HG02798 (cell line): ENCODE measurements at regions not wholly inside any gene's neighbourhood (a gene's known extent, or its start where the extent isn't known, plus 50 kb on each side); places are given as distances from the start of the nearest gene placed in this dataset.

ENCODE experiments used
- ATAC-seq: cut with Tn5 transposase; IDR thresholded peaks from one replicate; pipeline ENCODE4 v1.9.1; 2021; ENCODE audit warnings: mild to moderate bottlenecking; ENCODE audit not compliant: unreplicated experiment, poor library complexity

DNA sequence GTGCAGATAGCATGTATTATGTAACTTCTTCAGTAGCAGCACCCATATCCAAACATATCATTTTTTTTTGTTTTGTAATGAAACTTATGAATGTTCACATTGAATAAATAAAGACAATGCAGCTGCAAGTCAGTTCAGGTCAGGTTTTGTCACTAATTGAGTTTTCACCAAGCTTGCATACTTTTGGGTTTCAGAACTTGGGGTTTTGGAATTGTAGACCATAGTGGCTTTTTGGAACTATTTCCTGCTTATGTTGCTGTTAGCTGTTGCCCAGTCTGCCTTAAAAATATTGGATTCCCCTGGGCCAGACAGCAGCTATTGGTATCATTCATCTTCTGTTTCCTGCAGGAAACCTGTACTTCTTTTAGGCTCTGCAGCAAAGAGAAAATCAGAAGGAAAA lies 113.4 kb upstream of the LIMCH1 start:
- no peak for ATAC-seq

DNA sequence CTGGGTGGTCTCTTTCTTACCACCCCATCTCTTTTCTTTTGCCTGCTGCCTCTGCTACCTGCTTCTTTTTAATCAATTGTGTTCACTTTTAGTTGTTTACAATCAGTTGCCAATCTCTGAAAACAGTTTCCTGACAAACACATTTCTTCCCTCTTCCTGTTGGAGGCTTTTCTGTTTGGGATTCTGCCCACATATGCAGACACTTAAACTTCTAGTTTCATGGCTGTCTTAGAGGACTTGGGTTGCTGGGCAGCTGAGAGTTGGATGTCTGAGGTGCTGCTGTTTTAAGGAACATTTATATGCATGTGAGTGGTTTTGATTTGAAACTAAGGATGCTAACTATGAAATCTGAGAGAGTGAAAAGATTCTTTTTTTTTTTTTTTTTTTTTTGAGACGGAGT lies 112.3 kb upstream of the LIMCH1 start:
- no peak for ATAC-seq

DNA sequence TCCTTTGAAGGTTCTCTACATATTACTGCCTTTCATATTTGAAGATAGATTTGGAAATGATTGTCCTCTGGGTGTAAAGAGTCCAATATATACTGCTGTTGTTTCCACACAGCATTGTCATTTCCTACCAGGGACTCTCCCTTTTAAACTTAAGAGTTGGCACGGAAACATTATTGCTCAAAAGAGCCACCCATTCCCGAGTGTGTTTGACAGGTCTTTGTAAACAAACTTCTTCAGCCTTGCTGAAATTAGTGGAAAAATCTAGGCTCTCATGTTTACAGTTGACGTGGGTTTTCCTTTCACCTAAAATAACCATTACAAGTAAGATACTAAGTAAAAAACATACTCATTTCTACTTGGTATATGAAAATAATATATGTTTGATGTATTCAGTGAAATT lies 111.4 kb upstream of the LIMCH1 start:
- no peak for ATAC-seq

DNA sequence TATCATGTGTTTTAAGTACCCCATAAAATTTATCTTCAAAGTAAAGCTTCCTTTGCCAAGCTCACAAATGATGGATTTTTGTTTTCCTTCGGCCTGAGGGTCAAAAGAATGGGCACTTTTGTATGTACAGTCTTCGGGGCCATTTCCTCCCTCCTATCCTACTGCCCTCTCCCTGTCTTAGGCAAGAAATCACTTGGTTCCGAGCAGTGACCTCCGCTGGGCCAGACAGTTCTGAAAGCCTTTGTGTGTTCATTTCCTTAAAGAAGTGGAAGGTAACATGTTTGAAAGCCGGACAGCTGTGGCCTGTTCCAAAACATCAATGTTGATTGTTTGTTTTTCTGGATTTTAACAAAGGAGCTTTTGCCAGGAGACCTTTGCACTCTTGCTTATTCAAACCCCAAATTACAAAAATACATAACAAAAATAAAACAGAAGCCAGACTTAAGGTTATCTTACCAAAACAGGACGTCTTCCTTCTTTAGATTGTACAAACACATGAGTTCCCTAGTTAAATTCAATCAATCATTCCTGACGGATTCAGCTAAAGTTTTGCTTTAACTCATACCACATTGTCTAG lies 110.6 kb upstream of the LIMCH1 start:
- ATAC-seq: no peak

DNA sequence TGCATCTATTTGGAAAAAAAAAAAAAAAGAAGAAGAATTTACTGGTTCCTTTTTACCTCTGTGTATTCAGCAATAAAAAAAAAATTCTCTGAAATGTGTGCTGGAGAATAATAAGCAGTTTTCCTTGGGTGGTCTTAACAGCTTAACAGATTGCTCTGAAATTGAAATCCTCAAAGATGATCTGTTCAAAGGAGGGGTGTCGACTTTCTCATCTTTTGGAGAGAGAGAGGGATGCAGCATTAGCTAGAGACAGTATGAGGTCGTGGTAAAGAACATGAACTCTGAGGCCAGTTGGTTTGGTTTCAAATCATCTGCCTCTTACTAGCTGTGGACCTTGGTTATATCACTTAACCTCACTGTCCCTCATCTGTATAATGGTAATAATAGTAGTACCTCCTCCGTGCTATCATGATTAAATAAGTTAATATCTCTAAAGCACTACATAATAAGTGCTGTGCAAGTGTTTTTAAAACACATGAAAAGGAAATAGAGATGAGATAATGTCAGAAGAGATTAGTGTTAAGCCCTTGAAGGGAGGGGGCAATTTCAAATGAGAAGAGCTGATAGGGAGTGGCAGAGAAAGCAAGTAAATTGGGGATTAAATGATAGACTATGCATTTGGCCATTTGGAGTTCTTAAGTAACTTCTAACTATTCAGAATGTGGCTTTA lies 109.9 kb upstream of the LIMCH1 start:
- no peak for ATAC-seq

DNA sequence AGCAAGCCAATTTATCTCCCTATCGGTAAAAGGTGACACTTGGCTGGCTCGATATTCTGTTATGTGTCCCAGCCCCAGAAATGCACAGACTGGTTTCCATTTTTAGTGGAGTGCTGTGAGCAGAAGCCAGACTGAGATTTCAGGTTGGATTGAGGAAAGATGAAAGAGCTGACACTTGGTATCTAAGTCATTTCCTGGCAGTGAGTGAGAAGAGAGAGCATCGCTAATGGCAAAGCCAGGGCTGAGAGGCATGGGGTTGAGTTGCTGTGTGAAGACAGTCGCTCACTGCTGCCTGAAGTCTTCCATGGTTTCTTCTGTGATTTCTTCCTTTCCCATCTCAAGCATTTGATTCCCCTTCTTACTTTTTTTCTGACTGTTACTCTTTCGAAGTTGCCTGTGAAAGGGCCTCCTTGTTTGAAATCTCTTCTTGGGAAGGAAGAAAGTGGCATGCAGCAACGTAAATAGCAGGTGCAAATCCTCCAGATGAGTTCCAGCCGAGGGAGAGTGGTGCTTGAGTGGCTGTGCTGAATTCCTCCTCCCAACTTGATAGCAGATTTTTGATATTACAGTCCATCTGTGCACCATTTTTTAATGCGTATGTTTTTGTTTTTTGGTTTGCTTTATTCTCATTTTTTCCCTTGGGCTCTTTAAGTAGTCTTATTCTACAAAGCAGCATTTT lies 109.2 kb upstream of the LIMCH1 start:
- ATAC-seq: no peak

DNA sequence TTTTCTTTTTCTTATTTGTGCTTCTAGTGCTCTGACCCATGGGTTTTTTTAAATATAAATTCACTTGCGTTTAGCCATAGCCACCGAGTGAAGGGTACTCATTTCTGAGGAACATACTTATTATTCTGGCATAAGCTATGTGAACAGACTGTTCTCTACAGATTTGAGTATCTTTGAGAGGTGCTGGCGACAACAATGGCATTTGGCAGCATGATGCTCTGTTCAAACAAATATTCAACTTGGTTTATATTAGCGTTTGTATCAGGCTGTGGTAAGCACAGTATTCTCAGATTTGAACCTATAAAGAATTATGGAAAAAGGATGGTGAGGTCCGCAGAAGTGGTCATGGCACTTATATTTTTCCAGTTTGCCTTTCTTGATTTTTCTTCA lies 108.7 kb upstream of the LIMCH1 start:
- no peak for ATAC-seq

DNA sequence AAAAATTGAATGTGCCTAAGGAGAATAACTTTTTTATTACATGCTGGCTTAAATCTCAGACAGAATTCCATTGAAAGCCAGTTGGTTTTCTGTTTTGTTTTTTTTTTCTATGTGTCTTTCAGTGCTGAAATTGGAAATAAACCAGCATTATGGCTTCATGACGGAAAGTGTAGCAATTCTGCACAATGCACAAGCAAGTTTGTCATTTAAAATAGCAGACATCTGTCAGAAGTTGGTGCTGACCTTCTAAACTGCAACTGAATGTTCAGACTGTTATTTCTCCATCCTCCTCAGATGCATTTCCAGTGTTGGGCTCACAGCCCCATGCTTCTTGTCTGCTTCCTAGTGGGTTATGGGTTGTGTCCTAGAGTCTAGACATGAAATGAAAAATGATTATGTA lies 107.2 kb upstream of the LIMCH1 start:
- ATAC-seq: no peak

DNA sequence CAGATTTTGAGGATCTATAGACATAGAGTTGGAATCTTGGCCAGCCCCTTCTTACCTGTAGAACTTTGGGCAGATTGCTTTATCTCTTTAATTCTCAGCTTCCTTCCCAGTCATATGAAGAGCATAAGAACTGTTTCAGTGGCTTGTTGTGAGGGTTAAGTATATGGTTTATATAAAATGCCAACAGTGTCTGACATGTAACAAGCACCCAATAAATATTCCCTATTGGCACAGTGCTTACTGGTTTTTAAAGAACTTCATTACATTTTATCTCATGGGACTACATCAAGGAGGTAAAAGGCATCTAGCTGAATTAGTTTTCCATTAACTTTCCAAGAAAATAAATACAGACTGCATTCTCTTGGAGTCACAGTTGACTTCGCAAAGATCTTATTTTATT lies 106.7 kb upstream of the LIMCH1 start:
- no peak for ATAC-seq

DNA sequence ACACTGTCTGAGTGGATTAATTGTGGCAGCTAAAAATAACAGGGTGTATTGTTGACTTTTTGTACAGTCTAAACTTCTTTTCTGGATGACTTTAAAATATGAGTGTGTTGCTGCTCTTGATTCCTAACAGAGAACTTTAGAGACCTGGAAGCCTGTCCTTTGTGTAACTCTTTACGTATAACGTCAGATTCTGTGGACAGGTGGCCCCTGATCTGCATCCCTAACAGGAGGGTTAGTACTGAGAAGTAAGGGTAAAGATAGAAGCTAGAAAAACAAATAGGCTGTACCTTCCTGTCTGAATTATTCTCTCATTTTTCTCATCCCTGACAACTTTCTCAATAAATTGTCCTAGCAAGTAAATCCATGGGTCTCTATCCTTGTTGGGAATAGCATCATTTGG lies 105.7 kb upstream of the LIMCH1 start:
- ATAC-seq: no peak

DNA sequence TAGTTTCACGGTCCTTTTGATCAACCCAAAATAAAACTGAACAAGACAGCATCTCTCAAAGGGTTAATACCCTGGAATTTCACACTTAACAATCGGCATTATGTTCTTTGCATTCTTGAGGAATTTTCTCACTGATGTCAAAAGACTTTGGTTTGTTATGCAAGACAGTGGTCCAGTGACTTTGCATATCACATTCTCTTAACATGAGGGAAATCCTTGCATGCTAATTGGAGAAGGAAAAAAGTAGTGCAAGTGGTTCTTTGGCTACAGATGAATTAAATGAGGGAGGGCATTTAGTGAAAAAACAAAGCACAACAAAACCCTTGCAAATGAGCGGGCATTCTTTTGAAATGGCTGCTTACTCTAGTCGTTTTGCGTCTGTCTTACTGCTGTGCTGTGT lies 105.1 kb upstream of the LIMCH1 start:
- ATAC-seq: no peak

DNA sequence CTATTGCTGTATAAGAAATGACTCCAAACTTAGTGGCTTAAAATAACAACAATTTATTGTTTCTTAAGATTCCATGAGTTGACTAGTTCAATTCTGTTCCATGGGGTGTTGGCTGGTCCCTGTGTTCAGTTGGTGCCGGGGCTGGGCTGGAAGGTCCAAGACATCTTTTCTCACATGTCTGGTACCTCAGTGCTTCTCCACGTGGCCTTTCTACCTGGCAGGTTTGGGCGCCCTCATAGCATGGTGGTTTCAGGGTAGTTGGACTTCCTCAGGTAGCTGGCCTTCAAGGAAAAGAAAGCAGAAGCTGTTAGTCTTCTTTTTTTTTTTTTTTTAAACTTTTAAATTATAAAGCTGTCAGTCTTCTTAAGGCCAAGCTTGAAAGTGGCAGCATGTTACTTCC lies 104.6 kb upstream of the LIMCH1 start:
- ATAC-seq: no peak

DNA sequence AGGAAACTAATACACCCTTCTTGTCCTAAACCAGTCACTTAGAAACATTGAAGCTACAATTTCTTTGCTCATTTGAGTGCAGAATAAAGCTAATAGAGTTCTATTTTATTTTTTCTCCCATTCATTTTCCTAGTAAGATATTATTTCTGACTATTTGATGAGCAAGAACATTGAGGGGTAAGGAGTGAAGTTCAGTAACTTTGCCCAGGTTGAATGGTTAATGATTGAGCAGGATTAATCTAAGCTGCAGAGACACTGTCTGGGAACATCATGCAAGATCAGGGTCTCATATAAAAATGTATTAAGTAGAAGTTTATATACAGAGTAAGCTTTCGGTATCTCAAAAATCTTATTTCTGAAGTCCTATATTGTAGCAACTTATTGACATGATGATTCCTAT lies 102.4 kb upstream of the LIMCH1 start:
- no peak for ATAC-seq

DNA sequence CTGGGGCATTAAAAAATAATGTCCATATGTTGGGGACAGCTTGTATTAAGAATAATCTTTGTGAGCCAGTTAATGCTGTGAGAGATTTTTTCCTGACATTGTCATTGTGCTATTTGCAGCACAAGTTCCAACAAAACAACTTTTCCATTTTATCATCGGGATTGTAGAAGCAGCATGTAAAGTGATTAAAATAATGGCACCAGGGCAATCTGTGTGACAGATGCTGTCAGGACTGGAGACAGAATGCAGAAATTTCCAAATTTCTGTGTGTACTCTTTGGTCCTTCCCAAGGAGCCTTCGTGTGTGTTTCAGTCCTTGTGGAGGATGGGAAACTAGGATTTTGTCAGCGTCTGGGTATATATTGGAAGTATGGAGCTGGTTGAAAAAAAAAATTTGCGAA lies 101.5 kb upstream of the LIMCH1 start:
- ATAC-seq: no peak

DNA sequence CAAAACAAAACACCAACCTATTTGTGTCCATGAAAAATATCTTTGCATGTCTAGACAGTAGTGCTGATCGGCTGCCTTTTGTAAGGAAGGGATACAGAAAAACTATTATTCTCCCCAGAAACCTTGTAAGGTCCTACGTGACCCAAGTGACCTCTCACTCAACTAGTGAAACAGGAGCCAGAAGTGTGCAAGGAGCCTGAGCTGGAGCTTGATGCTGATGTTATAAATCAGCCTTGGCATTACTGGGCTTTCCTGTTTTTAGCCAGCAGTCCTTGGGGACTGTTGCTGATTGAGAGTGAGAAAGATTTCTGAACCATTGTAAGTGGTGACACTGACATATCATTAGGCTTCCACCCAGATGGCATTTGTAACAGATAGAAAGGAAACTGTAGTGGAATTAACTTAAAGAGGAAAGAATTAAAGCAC lies 100.8 kb upstream of the LIMCH1 start:
- no peak for ATAC-seq

DNA sequence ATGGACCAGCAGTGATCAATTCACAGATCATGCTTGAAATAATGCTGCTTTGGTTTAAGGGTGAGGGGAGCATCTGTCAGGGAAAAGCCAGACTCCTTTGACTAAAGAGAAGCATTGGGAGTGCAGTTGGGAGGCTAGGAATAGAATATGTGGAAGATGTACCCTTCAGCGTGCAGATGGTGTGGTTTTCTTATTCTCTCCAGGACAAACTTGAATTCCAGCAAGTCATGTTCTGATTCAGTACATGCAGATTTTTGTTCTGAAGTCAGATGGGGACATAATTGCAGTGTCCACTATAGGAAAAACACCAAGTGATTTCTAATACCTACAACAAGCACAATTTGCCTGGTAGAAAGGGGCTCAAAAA lies 99.0 kb upstream of the LIMCH1 start:
- no peak for ATAC-seq

DNA sequence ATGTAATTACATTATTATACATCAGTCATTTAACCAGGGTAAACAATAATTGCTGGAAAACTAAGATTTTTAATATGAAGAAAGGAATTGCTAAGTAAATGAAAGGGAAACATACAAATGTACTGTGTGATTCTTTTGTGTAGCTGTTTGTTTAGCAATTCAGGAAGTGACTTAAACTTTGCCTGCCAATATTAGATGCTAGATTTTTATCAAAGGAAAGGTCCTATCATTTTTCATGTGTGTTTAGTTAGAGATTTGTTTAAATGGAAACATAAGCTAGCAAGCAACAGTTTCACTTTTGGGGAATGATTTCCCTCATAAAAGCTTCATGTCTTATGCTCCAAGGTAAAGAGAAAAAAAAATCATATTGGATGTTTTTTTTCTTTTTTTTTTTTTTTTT lies 95.1 kb upstream of the LIMCH1 start:
- ATAC-seq: no peak

DNA sequence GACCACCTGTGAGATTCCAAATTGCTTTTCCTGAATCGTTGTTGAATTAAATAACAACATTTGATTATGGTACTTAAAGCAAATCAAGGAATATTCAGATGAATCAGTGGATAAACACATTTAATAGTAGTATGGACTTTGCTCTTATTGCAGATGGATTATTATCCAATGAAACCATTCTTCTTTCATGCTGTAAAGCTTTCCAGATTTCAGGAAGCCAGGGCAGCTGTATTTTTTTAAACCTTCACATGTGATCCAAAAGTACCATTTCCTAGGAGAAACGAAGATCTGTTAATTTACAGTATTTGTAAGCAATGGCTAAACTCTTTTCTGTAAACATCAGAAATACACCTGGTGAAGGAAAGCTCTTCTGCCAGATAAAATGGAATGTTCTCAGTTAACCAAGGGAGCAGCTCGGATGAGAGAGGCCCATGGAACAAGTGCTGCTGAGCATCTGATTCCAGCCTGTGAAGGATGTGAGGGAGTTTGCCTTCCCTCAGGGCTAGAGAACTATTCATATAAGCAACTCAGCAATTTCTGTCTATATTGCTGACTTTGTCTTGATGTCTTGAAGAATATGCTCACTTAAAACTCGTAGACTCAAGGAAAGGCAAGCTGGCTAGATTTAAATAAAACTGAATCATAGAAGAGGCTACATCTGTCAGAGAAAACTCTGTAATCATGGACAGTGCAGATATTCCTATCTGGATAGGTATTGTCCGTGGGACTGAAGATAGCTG lies 94.4 kb upstream of the LIMCH1 start:
- ATAC-seq: no peak

DNA sequence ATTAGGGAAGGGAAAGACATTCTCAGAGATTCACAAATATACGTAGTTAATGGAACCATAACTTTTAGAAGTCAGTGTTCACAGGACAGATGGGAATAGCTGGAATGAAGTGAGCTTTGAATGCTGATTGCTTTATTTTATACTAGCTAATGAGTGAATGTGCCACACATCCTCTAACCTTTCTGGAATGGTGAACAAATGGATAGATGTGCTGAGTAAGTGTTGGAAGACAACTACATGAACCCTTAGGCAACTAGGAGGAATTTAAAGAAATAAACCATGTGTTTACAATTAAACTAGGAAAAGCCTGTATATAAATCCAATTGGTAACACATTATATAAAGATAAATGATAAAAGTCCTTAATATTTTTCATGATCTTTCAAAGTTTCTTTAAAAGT lies 91.6 kb upstream of the LIMCH1 start:
- no peak for ATAC-seq

DNA sequence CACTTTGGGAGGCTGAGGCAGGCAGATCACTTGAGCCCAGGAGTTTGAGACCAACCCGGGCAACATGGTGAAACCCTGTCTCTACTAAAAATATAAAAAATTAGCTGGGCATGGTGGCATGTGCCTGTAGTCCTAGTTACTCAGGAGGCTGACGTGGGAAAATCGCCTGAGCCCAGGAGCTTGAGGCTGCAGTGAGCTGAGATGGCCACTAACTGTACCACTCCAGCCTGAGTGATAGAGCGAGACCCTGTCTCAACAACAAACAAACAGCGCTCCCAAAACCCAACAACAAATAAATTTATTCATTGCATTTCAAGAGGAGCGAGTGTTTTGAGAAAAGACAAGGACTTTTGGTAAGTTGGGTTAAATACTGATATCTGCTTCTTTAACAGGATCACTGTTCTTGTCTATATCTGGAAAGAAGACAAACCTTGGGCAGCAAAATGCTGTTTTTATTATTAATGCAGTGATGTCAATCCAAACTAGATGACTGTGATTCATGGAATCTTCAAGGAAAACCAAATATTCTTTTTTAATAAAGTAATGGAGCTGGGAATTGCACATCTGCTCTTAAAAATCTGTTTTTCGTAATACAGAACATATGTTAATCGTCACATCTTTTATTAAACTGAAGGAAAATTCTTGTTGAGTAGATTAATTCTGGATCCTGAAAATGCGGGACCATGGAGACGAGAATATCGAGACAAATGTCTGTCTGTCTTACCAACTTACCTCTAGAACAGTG lies 90.8 kb upstream of the LIMCH1 start:
- no peak for ATAC-seq

DNA sequence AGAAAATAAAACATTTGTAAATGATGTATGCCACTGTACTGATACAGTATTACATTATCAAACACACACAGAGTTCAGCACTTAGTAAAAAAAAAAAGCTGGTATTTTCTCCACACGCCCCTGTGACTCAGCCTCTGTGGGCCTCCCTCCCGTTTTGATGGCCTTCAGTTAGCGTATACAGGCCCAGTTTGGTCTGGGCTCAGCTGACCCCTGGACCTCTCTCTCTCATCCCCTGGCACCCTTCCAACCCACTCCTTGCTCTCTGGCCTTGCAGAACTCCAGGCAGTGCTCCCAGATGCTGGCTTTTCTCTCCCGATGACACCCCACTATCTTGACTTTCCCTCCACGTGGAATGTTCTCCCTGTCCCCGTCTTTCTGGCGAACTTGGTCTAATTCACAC lies 89.0 kb upstream of the LIMCH1 start:
- ATAC-seq: no peak
